Fibroblast of upper back skin (primary cell): ENCODE measurements at regions not wholly inside any gene's neighbourhood (a gene's known extent, or its start where the extent isn't known, plus 50 kb on each side); places are given as distances from the start of the nearest gene placed in this dataset.

Experiments used
- DNase-seq: peaks from one replicate; pipeline ENCODE4 v3.0.0-alpha.2; 2013

DNA sequence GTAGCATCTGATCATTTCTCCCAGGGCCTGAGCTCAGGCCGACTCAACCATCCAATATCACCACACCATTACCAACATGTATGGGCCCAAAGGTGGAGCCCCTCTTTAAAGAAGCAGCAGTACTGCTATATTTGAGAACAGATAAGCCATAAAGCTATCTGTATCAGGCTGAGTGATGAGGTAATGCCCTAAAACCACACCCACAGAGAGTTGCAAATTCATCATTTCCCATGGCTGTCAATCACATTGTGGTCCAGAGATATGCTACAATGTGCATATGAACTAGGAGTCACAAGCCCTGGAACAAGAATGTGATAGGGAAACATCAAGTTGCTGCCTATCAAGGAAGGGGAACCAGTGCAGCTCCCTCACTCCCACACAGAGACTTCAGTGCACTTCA, 52.6 kb upstream of the GALNT13 start:
- no peak for DNase-seq

DNA sequence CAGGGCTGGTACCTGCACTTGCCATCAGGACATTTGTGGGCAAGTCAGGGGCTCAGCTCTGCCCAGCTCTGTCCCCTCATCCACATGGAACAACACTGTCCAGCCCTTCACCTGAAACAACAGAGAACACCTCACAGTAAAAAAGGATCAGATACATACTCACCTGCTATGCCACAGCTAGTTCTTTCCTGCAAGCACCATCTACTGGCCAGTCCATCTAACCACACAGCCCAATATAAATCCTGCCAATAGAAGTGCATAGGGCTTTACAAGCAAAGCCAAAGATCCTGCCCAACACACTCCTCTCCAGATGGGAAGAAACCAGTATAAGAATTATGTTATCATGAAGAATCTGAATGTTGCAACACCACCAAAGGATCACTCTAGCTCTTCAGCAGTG, 52.2 kb upstream of the GALNT13 start:
- DNase-seq = no peak
